GM12864 (cell line): ENCODE measurements at regions not wholly inside any gene's neighbourhood (a gene's known extent, or its start where the extent isn't known, plus 50 kb on each side); places are given as distances from the start of the nearest gene placed in this dataset.

ENCODE experiments used
- DNase-seq: peaks from one replicate; pipeline ENCODE4 v3.0.0-alpha.2; 2011; ENCODE audit warnings: low read depth
- H3K4me3 ChIP-seq: 2 replicates; pipeline ENCODE4 v1.5.1; 2011; ENCODE audit warnings: mild to moderate bottlenecking, low read depth, low read length, control low read depth
- TF ChIP-seq, protein P1 (sequence below): IDR thresholded peaks from 2 replicates; pipeline ENCODE4 v1.5.1; 2011; ENCODE audit warnings: low read depth, mild to moderate bottlenecking, moderate library complexity, low read length, control low read depth, inconsistent platforms; ENCODE audit errors: missing control alignments

- DNase-seq, result no peak
- no peak overlapping the region for H3K4me3 ChIP-seq
- TF ChIP-seq, protein P1, sequence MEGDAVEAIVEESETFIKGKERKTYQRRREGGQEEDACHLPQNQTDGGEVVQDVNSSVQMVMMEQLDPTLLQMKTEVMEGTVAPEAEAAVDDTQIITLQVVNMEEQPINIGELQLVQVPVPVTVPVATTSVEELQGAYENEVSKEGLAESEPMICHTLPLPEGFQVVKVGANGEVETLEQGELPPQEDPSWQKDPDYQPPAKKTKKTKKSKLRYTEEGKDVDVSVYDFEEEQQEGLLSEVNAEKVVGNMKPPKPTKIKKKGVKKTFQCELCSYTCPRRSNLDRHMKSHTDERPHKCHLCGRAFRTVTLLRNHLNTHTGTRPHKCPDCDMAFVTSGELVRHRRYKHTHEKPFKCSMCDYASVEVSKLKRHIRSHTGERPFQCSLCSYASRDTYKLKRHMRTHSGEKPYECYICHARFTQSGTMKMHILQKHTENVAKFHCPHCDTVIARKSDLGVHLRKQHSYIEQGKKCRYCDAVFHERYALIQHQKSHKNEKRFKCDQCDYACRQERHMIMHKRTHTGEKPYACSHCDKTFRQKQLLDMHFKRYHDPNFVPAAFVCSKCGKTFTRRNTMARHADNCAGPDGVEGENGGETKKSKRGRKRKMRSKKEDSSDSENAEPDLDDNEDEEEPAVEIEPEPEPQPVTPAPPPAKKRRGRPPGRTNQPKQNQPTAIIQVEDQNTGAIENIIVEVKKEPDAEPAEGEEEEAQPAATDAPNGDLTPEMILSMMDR, result no peak
Observed at GRCh38 chr3:106421909-106422308, 553.1 kb upstream of the CBLB start.

DNA sequence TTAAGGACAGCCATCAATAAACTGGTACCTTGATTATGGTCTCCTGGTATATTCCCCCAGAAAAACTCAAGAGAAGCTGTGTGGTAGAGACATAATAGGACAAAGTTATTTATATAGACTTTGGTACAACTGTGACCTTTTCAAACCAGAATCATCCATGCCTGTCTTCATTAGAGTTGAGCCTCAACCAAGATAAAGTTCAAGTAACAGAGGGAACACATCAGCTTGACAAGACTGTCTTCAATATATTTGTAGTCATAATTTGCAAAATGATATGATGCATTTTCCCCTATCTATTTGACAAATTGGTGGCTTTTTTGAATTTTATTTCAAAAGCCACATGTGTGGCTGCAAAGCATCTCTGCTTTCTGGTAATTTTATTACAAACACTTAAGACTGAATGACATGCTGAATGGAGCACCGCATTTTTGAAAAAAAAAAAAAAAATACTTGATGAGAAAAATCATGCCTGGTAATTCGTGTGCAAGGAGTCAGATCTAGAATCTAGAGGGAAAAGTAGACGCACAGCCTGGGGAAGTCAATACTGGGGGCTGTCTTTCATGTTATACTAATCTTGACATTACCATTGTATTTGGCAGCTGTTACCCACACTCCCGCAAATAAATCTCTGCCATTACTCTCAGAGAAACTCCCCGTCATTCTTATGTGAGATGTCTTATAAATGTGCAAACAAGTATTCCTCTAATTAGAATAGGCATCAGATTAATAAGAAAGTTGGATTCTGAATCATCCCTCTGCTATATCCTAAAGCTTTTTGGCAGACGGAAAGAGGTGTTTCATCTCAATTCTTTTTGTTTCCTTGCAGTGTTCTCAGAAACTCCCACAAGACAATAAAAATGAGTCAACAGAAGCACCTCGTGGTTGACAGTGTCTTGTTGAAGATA lies 554.8 kb upstream of the CBLB start:
- no peak overlapping the region for H3K4me3 ChIP-seq
- peak; percentile 29 for DNase-seq
- TF ChIP-seq, protein P1, result no peak

- no peak for DNase-seq
- TF ChIP-seq, protein P1, result no peak
- H3K4me3 ChIP-seq, result no peak overlapping the region
Observed at GRCh38 chr3:106425026-106425425, 556.2 kb upstream of the CBLB start.

GRCh38 chr3:106425916-106426315 lies 557.1 kb upstream of the CBLB start:
- H3K4me3 ChIP-seq, result no peak overlapping the region
- TF ChIP-seq, protein P1, result no peak
- DNase-seq, result no peak

DNA sequence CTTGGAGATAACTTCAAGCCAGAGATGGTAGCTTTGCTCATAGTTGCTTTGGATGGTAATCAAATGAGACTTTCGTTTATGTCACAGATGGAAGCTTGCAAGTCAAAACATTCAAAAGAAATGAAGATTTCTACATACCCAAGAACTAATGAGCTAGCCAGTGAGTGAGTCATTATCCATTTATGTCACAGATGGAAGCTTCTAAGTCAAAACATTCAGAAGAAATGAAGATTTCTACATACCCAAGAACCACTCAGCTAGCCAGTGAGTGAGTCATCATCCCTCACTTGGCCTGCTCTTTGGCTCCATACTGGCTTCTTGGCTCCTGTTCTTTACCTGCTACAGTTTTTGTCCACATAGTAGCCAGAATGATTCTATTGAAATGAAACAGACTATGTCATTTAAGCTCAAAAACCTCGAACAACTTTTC lies 559.8 kb upstream of the CBLB start:
- no peak overlapping the region for H3K4me3 ChIP-seq
- TF ChIP-seq, protein P1, result no peak
- no peak for DNase-seq

GRCh38 chr3:106431721-106432120 lies 562.9 kb upstream of the CBLB start:
- TF ChIP-seq, protein P1, result no peak
- no peak overlapping the region for H3K4me3 ChIP-seq
- no peak for DNase-seq
